Stimulated activated CD8-positive, alpha-beta memory T cell treated with anti-CD3 and anti-CD28 coated beads, Interleukin-15, amount 100 ng/mL, for 1 hour (primary cell): ENCODE measurements at regions not wholly inside any gene's neighbourhood (a gene's known extent, or its start where the extent isn't known, plus 50 kb on each side); places are given as distances from the start of the nearest gene placed in this dataset.
"Not testable (repeated sequence)": the region's sequence is repeated elsewhere in the genome, so short reads cannot be mapped to it uniquely, and the experiment has no call there.

Experiments used
- DNase-seq: peaks from one replicate; pipeline ENCODE4 v3.0.0-alpha.2; 2020; ENCODE audit warnings: low read depth

DNA sequence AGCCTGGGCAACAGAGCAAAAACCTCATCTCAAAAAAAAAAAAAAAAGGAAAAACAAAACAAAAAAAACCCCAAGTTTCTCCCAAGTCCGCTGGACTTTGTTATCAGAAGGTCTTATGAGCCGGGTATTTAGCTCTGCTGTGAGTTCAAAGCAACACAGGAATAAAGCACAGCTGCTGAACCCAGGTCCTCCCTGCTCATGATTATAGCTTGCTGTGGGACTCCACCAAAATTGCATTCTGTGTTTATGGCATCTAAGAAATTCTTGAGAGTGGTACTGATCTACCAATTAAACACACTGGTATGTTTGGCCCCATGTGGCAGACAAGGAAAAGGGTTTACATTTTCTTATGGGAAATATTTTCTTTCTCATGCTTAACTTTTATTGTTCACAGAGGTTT lies 93.6 kb upstream of the NEDD9 start:
- no peak for DNase-seq

DNA sequence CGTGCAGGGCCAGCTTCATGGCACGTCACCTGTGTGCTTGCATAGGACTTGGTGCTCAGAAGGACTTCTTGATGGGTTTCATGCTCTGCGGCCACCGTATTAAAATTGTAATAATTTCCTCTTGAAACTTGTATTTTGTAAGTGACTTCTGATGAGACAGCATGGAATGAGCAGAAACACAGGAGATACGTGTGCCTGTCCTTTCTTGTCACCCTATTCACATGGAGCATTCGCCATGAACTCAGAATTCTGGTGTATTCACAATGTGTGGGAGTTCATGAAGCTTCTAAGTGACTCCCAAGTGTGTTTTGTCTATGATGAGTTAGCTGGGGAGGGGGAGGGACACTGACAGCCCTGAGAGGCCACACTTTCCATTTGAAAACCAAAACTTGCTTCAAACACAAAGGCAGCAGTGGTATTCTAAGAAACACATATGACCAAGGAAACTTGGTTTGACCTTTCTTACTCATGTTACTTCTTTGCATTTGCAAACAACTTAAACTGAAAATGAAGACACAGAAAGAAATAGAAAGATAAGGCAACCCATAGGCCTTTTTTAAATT lies 92.1 kb upstream of the NEDD9 start:
- no peak for DNase-seq

DNA sequence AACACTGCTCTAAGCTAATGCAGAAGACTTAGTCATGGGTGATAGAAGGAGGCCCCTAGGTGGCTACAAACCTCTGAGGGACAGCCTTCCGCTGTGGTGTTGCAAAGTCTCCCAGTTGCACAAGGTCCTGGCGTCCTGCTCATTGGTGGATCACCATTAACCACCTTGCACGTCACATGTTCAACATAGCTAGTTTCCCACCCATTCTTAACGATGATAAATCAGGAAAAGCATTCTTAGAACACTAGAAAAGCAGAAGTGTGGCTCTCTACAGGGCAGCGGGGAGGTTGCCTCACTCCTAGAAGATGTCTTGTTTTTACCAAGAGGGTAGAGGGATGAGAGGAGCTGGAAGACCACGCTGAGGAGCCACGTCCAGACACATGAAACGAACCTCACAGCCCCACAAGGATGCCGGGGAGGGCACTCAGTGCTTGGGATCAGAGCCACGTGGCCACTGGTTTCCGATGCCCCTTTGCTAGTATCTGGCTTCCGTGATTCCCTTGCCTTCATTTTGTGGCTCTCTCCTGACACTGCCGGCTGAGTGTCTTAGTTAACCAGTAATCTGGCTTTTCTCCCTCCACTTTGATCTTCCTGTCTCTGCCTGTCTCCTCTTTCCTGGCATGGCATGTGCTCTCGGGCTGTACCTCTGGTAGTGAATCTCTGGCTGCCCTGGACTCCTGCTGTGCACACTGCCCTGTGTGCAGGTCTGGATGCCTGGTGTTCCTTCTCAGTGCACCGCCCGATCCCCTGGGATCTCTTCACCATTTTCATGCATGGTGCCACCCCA lies 91.4 kb upstream of the NEDD9 start:
- DNase-seq: no peak

DNA sequence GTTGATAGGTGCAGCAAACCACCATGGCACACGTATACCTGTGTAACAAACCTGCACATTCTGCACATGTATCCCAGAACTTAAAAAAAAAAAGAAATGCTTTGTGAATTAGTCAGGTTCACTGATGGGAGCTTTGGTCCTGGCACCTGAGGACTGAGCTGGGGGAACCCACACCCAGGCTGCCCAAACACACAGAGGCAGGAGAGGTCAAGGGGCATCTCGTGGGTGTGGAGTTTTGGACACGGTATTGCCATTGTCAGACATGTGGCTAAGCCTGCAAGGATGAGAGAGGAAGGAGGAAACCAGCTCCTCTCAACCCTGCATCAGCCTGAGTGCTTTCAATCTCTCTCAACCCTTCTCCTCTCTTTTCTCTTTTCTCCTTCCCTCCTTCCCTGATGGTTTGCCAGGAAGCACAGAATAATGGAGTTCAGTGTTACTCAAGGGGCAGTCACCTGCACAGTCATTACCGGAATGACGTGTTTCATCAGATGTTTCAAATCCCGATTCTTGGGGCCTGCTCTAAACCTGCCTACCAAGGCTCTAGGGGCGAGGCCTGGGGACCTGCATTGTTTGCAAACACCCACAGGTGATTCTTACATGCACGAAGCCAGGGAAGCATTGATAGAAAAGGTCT lies 89.9 kb upstream of the NEDD9 start:
- DNase-seq: no peak

DNA sequence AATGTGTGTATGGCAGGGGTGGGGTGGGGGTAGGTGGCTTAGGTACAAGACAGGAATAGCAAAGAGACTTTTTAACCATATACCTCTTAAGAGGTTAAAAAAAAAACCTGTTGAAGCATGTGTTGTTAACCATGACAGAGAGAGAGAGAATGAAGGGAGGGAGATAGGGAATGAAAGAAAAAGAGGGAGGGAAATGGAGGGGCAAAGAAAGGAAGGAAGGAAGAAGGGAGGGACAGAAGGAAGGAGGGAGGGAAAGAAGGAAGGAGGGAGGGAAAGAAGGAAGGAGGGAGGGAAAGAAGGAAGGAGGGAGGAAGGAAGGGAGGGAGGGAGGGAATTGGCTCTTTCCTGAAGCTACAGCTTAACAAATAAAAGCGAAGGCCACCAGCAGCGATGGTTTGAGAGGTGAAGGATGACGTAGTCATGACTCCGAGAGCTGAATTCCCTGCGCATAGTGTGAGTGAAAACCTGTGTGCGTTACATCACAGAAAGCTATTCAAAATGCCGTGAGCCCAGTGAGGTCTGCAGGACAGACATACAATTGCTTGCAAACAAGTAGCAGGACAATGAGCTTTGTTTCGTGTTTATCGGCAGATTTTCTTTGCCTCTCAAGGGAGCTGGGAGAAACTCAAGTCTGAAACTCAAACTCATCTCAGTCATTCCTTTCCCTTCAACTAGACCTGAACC lies 88.6 kb upstream of the NEDD9 start:
- DNase-seq: no peak

DNA sequence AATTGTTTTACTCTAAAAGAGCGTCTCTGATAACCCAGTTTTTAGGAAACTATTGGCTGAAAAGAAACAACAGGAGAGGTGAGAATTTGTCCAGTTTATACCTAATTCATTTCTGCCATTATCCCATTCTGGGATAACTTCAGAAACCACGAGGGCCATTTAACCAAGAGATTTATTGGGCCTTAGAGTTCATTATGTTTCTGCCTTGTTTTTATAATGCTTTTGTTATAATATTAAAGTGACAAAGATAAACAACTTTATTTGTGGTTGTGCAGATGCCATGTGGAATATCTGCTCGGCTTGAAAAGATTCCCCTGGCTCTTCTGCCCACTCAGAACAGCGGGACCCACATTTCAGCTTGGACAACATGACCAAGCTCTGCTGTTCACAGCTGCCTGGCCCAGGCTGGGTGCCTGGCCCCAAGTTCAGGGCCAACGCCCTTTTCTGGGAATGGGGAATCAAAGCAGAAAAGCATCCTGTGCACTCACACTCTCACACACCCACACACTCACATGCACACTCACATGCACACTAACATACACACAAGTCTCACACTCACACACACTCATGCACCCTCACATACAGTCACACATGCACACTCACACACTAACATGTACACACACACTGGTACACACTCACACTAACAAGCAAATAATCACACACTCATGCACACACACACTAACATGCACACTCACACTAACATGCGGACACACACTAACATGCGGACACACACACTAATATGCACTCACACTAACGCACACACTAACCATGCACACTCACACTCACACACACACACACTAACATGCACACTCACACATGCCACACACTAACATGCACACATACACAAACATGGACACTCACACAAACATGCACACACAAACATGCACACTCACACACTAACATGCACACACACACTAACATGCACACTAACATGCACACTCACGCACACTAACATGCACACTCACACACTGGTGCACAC lies 86.7 kb upstream of the NEDD9 start:
- no peak for DNase-seq

DNA sequence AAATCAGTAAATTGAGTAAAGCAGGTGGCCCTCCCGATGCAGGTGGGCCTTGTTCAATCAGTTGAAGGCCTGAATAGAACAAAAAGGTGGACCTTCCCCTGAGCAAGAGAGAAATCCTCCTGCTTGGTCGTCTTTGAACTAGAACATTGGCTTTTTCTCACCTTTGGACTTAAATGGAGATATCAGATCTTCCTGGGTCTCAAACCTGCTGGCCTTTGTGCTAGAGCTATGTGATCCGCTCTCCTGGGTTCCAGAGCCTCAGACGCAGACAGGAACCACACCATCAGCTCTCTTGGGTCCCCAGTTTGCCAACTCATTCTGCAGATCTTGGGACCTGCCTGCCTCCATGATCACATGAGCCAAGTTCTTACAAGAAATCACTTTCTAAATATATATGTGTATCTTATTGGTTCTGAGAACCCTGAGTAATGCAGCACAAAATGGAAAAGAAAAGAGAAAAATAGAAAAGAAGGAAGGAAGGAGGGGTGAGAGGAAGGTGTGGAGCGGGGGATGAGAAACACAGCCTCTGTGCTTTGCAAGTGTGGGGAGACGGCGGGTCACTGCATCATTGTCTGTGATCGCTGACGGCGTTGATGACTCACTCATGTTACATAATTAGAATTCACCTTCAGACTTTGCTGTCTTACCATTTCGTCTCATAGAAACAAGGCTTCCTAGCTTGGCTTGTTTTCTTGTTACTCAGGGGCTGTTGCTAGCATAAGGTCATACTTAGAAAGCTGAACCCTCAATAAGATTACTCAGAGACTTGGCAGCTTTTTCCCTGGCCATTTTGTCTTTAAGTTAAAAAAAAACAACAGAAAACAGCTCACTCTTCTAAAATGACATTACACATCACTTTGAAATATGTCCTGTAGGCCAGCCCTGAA lies 85.7 kb upstream of the NEDD9 start:
- DNase-seq: peak; percentile 24

DNA sequence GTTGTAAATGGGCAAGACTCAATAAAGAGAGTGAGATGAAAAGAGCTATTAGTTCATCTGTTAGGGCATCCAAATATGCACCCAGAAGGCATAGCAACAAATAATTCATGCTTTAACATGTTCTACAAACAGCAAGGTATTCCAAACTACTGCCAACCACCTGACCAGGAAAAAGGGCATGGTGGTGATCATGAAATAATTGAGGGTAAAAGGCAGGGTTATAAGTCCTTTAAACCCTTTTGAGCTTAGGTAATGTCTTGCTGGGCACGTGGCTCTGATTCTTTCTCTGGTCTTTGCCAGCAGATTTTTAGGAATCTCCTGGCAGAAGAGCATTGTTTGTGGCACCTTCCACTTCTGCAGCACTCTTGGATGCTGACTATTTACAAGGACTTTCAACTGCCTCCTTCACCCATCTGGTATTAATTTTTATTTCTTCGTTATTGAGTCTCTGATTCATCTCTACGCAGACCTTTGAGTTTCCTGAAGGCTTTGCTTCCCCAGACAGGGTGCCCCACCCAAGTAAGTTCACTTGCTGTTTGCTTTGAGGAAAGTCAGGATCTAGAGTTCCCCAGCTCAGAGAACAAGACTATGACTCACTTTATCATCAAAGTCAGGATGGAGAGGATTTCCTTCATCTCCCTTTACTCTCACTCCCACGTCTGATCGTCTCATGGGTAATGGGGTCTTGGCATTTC lies 83.4 kb upstream of the NEDD9 start:
- DNase-seq: no peak

DNA sequence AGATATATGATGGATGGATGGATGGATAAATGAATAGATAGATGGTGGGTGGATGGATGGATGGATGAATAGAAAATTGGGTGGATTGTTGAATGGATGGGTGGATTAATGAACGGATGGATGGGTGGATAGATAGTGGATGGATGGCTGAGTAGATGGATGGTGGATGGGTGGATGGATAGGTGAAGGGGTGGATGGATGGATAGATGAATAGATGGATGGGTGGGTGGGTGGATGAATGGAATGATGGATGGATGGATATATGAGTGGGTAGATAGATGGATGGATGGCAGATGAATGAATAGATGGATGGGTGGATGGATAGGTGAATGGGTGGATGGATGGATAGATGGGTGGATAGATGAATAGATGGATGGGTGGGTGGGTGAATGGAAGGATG lies 80.7 kb upstream of the NEDD9 start:
- DNase-seq: no peak

DNA sequence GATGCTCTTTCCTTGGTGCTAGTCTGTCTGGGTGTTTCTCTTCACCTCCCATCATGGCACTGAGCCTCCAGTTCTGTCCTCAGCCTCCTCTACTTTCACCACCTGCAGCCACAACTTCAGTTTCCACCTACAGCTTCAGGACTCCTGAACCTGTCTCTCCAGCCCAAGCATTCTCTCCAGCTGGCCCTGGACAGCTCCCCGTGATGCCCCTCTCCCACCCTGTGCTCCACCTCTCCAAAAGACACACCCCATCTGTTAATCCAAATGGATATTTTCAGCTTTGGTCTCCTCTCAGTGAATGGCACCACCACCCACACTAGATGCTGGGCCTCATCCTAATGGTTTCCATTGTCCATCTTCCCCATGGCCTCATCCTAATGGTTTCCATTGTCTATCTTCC lies 79.5 kb upstream of the NEDD9 start:
- no peak for DNase-seq

DNA sequence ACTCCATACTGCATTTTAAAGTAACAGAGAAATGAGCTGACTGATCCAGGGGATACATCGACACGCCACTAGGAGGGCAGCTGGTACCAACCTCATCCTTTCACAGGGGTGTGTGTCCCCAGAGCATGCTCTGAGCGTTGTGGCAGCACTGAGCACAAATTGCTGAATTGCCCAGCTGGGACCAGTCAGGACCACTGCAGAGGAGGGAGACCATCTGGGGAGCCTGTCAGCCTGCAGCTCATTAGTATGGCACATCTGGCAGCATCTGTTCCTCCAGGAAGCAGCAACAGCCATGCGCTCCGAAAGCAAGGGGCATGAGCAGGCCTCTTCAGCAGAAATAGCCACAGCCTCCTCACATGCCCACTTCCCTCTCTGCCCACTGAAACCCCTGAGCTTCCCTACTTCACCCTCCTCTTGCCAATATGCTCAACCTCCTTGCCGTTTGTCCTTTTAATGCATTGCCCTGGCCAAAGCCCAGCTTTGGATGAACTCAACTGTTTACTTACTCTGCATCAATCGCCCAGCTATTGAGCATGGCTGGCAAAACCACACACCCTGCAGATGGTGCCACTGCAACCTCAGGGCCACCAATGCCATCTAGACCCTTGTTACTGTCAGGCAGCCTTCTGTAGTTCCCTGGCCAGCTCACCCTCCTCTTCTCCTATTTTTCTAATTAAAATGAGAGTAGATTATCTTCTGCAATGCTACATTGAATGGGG lies 77.6 kb upstream of the NEDD9 start:
- no peak for DNase-seq

DNA sequence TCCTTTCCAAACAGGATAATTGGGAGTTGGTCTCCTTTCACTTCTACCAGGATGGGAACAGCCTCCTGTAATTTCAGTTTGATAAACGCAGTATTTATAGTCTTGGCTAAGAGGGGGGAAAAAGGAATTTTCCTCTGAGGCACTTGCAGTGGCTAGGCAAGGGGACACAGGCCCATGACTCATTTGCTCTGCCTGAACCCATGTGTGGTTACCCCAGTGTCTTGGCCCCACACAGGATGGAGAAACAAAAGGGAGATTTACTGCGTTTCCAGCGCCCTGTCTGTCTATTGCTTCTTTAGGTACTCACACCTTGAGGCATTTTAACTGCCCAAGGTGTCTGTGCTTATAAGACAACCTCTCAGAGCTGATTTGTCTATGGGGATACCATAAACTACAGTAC lies 74.8 kb upstream of the NEDD9 start:
- no peak for DNase-seq

DNA sequence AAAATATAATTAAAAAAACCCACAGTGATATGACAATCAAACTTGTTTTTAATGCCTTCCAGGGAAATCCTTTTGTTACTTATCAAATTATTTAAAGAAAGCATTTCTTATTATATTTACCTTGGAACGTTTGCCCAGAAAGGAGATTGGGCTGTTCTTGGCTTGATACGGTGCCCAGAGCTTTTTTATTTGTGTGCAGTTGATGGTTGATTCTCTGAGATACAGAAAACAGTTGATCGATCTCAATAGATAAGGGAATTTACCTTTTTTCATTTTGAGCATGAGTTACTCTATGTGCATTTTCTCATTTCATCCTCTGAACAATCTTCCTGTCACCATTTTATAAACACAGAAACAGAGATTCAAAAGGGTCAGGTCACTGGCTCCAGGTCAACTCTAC lies 72.5 kb upstream of the NEDD9 start:
- DNase-seq: no peak

DNA sequence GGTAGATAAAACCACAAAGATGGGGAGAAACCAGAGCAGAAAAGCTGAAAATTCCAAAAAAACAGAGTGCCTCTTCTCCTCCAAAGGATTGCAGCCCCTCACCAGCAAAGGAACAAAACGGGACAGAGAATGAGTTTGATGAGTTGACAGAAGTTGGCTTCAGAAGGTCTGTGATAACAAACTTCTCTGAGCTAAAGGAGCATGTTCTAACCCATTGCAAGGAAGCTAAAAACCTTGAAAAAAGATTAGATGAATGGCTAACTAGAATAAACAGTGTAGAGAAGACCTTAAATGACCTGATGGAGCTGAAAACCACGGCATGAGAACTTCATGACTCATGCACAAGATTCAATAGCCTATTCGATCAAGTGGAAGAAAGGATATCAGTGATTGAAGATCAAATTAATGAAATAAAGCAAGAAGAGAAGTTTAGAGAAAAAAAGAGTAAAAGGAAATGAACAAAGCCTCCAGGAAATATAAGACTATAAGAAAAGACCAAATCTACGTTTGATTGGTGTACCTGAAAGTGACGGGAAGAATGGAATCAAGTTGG lies 67.5 kb upstream of the NEDD9 start:
- DNase-seq: not testable (repeated sequence)

DNA sequence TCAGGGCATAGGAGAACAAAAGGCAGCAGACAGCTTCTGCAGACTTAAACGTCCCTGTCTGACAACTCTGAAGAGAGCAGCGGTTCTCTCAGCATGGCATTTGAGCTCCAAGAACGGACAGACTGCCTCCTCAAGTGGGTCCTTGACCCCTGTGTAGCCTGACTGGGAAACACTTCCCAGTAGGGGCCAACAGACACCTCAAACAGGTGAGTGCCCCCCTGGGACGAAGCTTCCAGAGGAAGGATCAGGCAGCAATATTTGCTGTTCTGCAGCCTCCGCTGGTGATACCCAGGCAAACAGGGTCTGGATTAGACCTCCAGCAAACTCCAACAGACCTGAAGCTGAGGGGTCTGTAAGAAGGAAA lies 66.9 kb upstream of the NEDD9 start:
- not testable (repeated sequence) for DNase-seq

DNA sequence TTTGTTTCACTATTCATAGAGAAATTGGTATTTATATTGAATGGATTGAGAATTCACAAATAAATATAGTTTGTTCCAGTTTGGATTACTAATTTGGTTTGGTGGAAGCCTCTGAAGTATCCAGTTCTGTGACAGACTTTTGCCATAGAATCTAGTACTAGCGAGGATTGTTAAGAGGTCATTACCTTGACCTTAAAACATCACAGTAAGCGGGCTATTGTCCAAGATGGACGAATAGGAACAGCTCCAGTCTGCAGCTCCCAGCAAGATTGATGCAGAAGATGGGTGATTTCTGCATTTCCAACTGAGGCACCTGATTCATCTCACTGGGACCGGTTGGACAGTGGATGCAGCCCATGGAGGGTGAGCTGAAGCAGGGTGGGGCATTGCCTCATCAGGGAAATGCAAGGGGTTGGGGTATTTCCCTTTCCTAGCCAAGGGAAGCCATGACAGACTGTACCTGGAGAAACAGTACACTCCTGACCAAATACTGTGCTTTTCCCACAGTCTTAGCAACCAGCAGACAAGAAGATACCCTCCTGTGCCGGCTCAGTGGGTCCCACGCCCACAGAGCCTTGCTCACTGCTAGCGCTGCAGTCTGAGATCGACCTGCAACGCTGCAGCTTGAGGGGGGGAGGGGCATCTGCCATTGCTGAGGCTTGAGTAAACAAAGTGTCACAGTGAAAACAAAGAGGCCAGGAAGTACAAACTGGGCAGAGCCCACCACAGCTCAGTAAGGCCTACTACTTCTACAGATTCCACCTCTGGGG lies 66.4 kb upstream of the NEDD9 start:
- no peak for DNase-seq

DNA sequence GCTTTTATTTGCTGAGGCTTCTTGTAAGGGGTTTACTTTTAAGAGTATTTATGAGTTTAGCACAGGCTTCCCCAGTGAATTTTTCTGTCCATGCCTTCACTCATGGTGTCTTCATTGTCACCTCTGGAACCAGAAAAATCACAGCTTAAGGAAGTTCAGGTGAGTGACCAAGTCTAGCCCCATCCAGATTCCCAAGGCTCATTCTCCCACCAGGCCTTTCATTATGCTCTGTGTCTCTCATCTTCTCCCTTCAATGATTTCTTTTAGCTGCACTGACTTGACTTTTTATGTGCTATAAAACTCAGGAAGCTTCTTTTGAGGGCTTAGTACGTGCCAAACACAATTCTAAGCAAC lies 64.9 kb upstream of the NEDD9 start:
- no peak for DNase-seq
